GM23338 (cell line): ENCODE measurements at regions not wholly inside any gene's neighbourhood (a gene's known extent, or its start where the extent isn't known, plus 50 kb on each side); places are given as distances from the start of the nearest gene placed in this dataset.
"Not testable (repeated sequence)": the region's sequence is repeated elsewhere in the genome, so short reads cannot be mapped to it uniquely, and the experiment has no call there.

ENCODE experiments used
- ETS1 ChIP-seq: IDR thresholded peaks from 2 replicates; pipeline ENCODE4 v1.6.1; 2016; ENCODE audit warnings: antibody characterized with exemption
- POLR2AphosphoS5 ChIP-seq: IDR thresholded peaks from 2 replicates; pipeline ENCODE4 v1.6.1; 2016; ENCODE audit warnings: antibody characterized with exemption, low read depth
- TF ChIP-seq, protein P1 (sequence below), 2 experiments: fragments of 200-600 bp in 1 of 2; sonication (generic) in 1 of 2; conservative IDR thresholded peaks; 2 replicates each; pipeline versions ENCODE4 v1.5.1 to v1.6.1; 2016 to 2017; ENCODE audit warnings: antibody characterized with exemption in 2 of 2, low read depth in 2 of 2, mild to moderate bottlenecking in 2 of 2, moderate library complexity in 1 of 2
- TF ChIP-seq, protein P2 (sequence below): IDR thresholded peaks from one replicate; pipeline ENCODE4 v1.6.1; 2018; ENCODE audit warnings: antibody characterized with exemption; ENCODE audit not compliant: unreplicated experiment

DNA sequence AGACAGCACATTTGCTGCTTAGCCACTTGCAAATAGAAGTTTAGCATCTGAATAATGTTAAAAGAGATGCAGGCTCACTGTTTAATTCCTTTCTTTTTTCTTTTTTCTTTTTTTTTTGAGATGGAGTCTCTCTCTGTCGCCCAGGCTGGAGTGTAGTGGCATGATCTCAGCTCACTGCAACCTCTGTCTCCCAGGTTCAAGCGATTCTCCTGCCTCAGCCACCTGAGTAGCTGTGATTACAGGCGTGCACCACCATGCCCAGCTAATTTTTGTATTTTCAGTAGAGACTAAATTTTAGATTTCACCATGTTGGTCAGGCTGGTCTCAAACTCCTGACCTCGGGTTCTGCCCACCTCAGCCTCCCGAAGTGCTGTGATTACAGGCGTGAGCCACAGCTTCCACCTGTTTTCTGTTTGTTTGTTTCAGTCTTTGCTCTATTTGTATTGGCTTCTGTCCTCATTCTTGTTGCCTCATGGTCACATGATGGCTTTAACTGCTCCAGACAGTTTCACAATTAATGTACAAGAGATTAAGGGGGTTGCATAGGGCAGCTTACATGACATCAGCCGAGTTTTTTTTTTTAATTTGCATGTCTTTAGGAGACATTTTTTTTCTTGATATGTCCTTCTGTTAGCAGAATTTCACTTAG is 153.1 kb upstream of the PCDH9 start:
- TF ChIP-seq, protein P1, sequence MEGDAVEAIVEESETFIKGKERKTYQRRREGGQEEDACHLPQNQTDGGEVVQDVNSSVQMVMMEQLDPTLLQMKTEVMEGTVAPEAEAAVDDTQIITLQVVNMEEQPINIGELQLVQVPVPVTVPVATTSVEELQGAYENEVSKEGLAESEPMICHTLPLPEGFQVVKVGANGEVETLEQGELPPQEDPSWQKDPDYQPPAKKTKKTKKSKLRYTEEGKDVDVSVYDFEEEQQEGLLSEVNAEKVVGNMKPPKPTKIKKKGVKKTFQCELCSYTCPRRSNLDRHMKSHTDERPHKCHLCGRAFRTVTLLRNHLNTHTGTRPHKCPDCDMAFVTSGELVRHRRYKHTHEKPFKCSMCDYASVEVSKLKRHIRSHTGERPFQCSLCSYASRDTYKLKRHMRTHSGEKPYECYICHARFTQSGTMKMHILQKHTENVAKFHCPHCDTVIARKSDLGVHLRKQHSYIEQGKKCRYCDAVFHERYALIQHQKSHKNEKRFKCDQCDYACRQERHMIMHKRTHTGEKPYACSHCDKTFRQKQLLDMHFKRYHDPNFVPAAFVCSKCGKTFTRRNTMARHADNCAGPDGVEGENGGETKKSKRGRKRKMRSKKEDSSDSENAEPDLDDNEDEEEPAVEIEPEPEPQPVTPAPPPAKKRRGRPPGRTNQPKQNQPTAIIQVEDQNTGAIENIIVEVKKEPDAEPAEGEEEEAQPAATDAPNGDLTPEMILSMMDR (conservative IDR thresholded peaks at IDR 0.05; ENCODE audit: low read depth in 2 of 2), result not testable (repeated sequence)
- not testable (repeated sequence) for TF ChIP-seq POLR2AphosphoS5, ETS1
- TF ChIP-seq, protein P2, sequence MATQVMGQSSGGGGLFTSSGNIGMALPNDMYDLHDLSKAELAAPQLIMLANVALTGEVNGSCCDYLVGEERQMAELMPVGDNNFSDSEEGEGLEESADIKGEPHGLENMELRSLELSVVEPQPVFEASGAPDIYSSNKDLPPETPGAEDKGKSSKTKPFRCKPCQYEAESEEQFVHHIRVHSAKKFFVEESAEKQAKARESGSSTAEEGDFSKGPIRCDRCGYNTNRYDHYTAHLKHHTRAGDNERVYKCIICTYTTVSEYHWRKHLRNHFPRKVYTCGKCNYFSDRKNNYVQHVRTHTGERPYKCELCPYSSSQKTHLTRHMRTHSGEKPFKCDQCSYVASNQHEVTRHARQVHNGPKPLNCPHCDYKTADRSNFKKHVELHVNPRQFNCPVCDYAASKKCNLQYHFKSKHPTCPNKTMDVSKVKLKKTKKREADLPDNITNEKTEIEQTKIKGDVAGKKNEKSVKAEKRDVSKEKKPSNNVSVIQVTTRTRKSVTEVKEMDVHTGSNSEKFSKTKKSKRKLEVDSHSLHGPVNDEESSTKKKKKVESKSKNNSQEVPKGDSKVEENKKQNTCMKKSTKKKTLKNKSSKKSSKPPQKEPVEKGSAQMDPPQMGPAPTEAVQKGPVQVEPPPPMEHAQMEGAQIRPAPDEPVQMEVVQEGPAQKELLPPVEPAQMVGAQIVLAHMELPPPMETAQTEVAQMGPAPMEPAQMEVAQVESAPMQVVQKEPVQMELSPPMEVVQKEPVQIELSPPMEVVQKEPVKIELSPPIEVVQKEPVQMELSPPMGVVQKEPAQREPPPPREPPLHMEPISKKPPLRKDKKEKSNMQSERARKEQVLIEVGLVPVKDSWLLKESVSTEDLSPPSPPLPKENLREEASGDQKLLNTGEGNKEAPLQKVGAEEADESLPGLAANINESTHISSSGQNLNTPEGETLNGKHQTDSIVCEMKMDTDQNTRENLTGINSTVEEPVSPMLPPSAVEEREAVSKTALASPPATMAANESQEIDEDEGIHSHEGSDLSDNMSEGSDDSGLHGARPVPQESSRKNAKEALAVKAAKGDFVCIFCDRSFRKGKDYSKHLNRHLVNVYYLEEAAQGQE, result not testable (repeated sequence)
